Testis (tissue), 2 donors: ENCODE measurements at regions not wholly inside any gene's neighbourhood (a gene's known extent, or its start where the extent isn't known, plus 50 kb on each side); places are given as distances from the start of the nearest gene placed in this dataset.

ENCODE experiments used
- DNase-seq: peaks from one replicate; pipeline ENCODE4 v3.0.0-alpha.2; 2019
- H3K27ac ChIP-seq, 2 donors: fragments of 200-600 bp; sonication (generic); one replicate each; pipeline ENCODE4 v1.5.1; 2019
- H3K27me3 ChIP-seq: fragments of 200-600 bp; sonication (generic); one replicate; pipeline ENCODE4 v1.5.1; 2019
- H3K36me3 ChIP-seq: fragments of 200-600 bp; sonication (generic); one replicate; pipeline ENCODE4 v1.5.1; 2017; ENCODE audit warnings: low read depth; ENCODE audit errors: missing control alignments
- H3K4me1 ChIP-seq: fragments of 200-600 bp; sonication (generic); one replicate; pipeline ENCODE4 v1.5.1; 2019
- H3K4me3 ChIP-seq, 2 donors: fragments of 200-600 bp; sonication (generic); one replicate each; pipeline ENCODE4 v1.5.1; 2017 to 2019
- H3K9me3 ChIP-seq: fragments of 200-600 bp; sonication (generic); one replicate; pipeline ENCODE4 v1.5.1; 2017
- POLR2A ChIP-seq: fragments of 450-650 bp; IDR thresholded peaks from one replicate; pipeline ENCODE4 v1.6.1; 2017; ENCODE audit warnings: antibody characterized with exemption, mild to moderate bottlenecking, moderate library complexity
- WGBS, 2 donors: methylation state at CpG; one replicate each; pipeline ENCODE4 v1.1.5; 2018; 5-methylcytosine and 5-hydroxymethylcytosine counted together
- intact Hi-C: fragments of 100-400 bp; cut with DNase I; formaldehyde crosslinking; loops from one replicate; pipeline ENCODE4 v1.15.1; 2023; ENCODE audit warnings: low total_unique reads
- TF ChIP-seq, protein P1 (sequence below), 3 experiments: fragments of 450-650 bp in 2 of 3; fragments of 200-600 bp in 1 of 3; sonication (generic) in 1 of 3; IDR thresholded peaks; one replicate each; pipeline ENCODE4 v1.5.1; 2016 to 2019; ENCODE audit warnings: antibody characterized with exemption in 3 of 3, mild to moderate bottlenecking in 2 of 3, moderate library complexity in 1 of 3

DNA sequence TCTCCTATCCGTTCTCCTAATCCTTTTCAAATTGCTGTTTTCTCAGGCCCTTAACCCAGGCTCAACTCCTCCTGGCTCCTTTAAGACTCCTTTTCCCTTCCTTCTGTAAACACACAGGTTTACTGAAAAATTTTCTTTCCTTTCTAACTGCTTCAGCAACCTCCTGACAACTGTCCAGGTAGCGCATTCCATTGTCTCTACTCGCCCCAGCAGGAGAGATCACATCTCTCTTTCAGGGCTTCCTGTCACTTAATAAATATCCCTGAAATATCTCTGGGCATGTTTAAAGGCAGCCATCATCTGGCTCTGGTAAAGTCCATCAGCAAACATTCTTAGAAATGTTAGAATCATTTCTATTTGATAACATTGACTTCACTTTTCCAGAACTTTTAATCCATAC lies 211.2 kb upstream of the PTBP2 start:
- H3K4me1 ChIP-seq = no peaks in the 10 kb centered on the region
- no peak overlapping the region for H3K27ac ChIP-seq
- no peaks in the 10 kb centered on the region for H3K36me3 ChIP-seq
- no peaks in the 10 kb centered on the region for H3K27me3 ChIP-seq
- H3K9me3 ChIP-seq = no peaks in the 10 kb centered on the region
- DNase-seq = no peak
- no peak overlapping the region for H3K4me3 ChIP-seq
- TF ChIP-seq POLR2A = no peak
- TF ChIP-seq, protein P1, sequence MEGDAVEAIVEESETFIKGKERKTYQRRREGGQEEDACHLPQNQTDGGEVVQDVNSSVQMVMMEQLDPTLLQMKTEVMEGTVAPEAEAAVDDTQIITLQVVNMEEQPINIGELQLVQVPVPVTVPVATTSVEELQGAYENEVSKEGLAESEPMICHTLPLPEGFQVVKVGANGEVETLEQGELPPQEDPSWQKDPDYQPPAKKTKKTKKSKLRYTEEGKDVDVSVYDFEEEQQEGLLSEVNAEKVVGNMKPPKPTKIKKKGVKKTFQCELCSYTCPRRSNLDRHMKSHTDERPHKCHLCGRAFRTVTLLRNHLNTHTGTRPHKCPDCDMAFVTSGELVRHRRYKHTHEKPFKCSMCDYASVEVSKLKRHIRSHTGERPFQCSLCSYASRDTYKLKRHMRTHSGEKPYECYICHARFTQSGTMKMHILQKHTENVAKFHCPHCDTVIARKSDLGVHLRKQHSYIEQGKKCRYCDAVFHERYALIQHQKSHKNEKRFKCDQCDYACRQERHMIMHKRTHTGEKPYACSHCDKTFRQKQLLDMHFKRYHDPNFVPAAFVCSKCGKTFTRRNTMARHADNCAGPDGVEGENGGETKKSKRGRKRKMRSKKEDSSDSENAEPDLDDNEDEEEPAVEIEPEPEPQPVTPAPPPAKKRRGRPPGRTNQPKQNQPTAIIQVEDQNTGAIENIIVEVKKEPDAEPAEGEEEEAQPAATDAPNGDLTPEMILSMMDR (IDR thresholded peaks at IDR 0.05) = no peak
- intact Hi-C loops = no loop called here
- WGBS, 2 donors = 80 to 84% methylated on average over 3 of the region's 3 CpGs

DNA sequence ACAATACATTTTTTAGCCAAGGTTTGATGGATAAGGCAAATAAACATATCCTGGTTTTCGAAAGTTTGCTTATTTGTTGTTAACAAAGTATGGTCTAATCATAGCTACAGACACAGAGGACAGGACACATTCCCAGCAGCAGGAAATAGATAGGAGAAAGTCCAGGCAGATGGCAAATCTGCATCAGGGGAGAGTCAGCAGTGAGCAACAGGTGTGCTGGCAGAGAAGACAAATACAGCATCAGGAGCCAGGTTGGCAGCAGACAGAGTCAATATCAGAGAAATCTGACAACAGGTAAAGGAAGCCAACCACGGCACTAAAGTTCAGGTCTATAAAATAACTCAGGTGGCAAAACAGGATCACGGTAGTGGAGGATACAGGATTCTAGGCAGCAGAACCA lies 210.7 kb upstream of the PTBP2 start:
- DNase-seq = no peak
- WGBS, 2 donors = 91 to 94% methylated on average over 3 of the region's 3 CpGs
- Histone ChIP-seq H3K4me1 (no peaks in the 10 kb centered on the region), H3K27ac (no peak overlapping the region), H3K36me3 (no peaks in the 10 kb centered on the region), H3K9me3 (no peaks in the 10 kb centered on the region), H3K27me3 (no peaks in the 10 kb centered on the region), H3K4me3 (no peak overlapping the region)
- TF ChIP-seq, protein P1 (IDR thresholded peaks at IDR 0.05) = no peak
- no peak for TF ChIP-seq POLR2A
- intact Hi-C loops = no loop called here

DNA sequence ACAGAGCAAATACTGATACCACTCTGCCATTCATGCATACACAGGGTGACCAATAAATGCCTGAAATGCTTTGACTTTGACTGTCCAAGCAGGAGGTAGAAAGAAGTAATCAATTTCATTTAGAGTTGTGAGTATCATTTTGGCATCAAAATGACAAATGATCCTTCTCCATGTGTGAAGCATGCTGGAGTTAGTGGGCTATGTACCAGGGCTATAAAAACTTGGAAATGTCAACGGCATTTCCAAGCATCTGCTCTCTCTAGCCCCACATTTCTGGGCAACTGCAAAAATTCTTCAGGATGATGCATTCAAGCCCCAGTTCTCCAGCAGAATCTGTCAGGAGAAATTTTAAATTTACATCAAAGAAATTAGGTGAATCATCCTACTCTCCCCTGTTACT lies 208.4 kb upstream of the PTBP2 start:
- Histone ChIP-seq H3K27me3 (no peaks in the 10 kb centered on the region), H3K4me3 (no peak overlapping the region), H3K27ac (no peak overlapping the region), H3K9me3 (no peaks in the 10 kb centered on the region), H3K4me1 (no peaks in the 10 kb centered on the region), H3K36me3 (no peaks in the 10 kb centered on the region)
- no peak for DNase-seq
- no peak for TF ChIP-seq POLR2A
- WGBS, 2 donors = 65 to 71% methylated on average over 1 of the region's 1 CpG
- intact Hi-C loops = no loop called here

DNA sequence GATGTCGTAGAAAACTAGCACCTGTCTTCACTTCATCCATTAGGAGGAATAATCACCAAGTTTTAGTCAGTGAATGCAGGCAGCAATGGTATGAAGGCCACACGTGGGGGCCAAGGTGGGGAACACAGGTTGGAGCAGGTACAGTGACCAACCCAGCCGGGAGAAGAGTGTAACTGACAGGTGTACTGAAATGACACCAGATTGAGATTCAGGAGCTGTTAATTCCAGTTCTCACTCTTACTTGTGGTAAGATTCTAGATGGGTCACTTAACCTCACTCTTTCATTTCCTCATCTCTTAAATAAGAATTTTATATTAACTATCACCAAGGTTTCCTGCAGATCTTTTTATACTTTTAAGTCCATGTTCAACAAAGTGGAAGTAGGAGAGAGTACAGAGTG lies 206.2 kb upstream of the PTBP2 start:
- TF ChIP-seq, protein P1 (IDR thresholded peaks at IDR 0.05) = no peak
- no peak for TF ChIP-seq POLR2A
- intact Hi-C loops = no loop called here
- Histone ChIP-seq H3K27me3 (no peaks in the 10 kb centered on the region), H3K4me1 (no peaks in the 10 kb centered on the region), H3K36me3 (no peaks in the 10 kb centered on the region), H3K9me3 (no peaks in the 10 kb centered on the region), H3K27ac (no peak overlapping the region), H3K4me3 (no peak overlapping the region)
- DNase-seq = no peak
- WGBS, 2 donors = 81 to 86% methylated on average over 3 of the region's 3 CpGs

DNA sequence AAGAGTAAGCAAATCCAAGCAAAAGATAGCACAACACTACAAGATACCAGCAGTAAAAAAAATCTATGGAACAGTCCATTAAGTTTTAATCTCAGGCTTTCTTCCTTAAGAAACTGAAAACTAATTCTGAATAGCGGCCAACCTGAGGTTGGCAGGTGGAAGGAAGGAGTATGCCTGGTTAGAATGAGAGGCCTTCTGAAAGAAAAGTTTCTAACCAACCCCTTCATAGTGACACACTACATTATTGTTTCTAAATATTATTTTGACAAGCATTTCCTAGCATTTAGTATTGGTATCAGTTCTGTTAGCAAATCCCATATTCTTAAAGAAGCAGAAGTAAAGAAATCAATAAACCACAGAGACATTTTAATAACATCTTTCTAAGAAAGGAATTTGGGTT lies 205.7 kb upstream of the PTBP2 start:
- H3K4me1 ChIP-seq = no peaks in the 10 kb centered on the region
- intact Hi-C loops = no loop called here
- H3K9me3 ChIP-seq = no peaks in the 10 kb centered on the region
- H3K36me3 ChIP-seq = no peaks in the 10 kb centered on the region
- H3K27ac ChIP-seq = no peak overlapping the region
- DNase-seq = no peak
- no peaks in the 10 kb centered on the region for H3K27me3 ChIP-seq
- H3K4me3 ChIP-seq = no peak overlapping the region
- TF ChIP-seq, protein P1 (IDR thresholded peaks at IDR 0.05) = no peak
- no peak for TF ChIP-seq POLR2A
- WGBS, 2 donors = 92 to 95% methylated on average over 1 of the region's 1 CpG
